HEK293T (cell line): ENCODE measurements at regions not wholly inside any gene's neighbourhood (a gene's known extent, or its start where the extent isn't known, plus 50 kb on each side); places are given as distances from the start of the nearest gene placed in this dataset.

Experiments used
- CTCF ChIA-PET: fragments of 350-600 bp; formaldehyde crosslinking; extraction: SDS; loops from one replicate; lab custom pipeline; 2021; ENCODE audit warnings: antibody characterized with exemption, inconsistent platforms; lab: Yijun Ruan, JAX
- POLR2A ChIA-PET: fragments of 350-600 bp; formaldehyde crosslinking; extraction: SDS; loops from one replicate; lab custom pipeline; 2020; ENCODE audit warnings: antibody characterized with exemption, inconsistent platforms; lab: Yijun Ruan, JAX
- DNase-seq: peaks from one replicate; pipeline ENCODE4 v3.0.0; 2012; ENCODE audit warnings: mixed read lengths; ENCODE audit errors: extremely low spot score
- ARNT ChIP-seq: fragments of 450-650 bp; IDR thresholded peaks from 2 replicates; pipeline ENCODE4 v1.6.1; 2017; ENCODE audit warnings: mild to moderate bottlenecking
- BHLHE40 ChIP-seq: fragments of 450-650 bp; IDR thresholded peaks from 2 replicates; pipeline ENCODE4 v1.6.1; 2016; ENCODE audit warnings: mild to moderate bottlenecking, moderate library complexity, borderline replicate concordance
- CTBP1 ChIP-seq: fragments of 450-650 bp; IDR thresholded peaks from 2 replicates; pipeline ENCODE4 v1.6.1; 2016; ENCODE audit warnings: borderline replicate concordance
- ELF4 ChIP-seq: fragments of 450-650 bp; IDR thresholded peaks from 2 replicates; pipeline ENCODE4 v1.6.1; 2017; ENCODE audit warnings: antibody characterized with exemption
- FOXA1 ChIP-seq: fragments of 450-650 bp; IDR thresholded peaks from 2 replicates; pipeline ENCODE4 v1.6.1; 2016; ENCODE audit warnings: mild to moderate bottlenecking
- FOXK2 ChIP-seq: fragments of 450-650 bp; IDR thresholded peaks from 2 replicates; pipeline ENCODE4 v1.6.1; 2016; ENCODE audit warnings: mild to moderate bottlenecking
- FOXM1 ChIP-seq: fragments of 450-650 bp; IDR thresholded peaks from 2 replicates; pipeline ENCODE4 v1.6.1; 2017; ENCODE audit warnings: mild to moderate bottlenecking, borderline replicate concordance
- HDGF ChIP-seq: fragments of 450-650 bp; IDR thresholded peaks from 2 replicates; pipeline ENCODE4 v1.6.1; 2017; ENCODE audit warnings: antibody characterized with exemption, borderline replicate concordance
- L3MBTL2 ChIP-seq: fragments of 450-650 bp; conservative IDR thresholded peaks from 2 replicates; pipeline ENCODE4 v1.6.1; 2016; ENCODE audit warnings: mild to moderate bottlenecking
- LEF1 ChIP-seq: fragments of 450-650 bp; IDR thresholded peaks from 2 replicates; pipeline ENCODE4 v1.6.1; 2017; ENCODE audit warnings: mild to moderate bottlenecking, borderline replicate concordance
- NFRKB ChIP-seq: fragments of 450-650 bp; IDR thresholded peaks from 2 replicates; pipeline ENCODE4 v1.6.1; 2016; ENCODE audit warnings: mild to moderate bottlenecking, moderate library complexity
- PKNOX1 ChIP-seq: fragments of 450-650 bp; IDR thresholded peaks from 2 replicates; pipeline ENCODE4 v1.6.1; 2016
- SP1 ChIP-seq: fragments of 450-650 bp; IDR thresholded peaks from 2 replicates; pipeline ENCODE4 v1.6.1; 2017
- SUZ12 ChIP-seq: fragments of 450-650 bp; IDR thresholded peaks from 2 replicates; pipeline ENCODE4 v1.6.1; 2016; ENCODE audit warnings: mild to moderate bottlenecking
- TARDBP ChIP-seq: fragments of 450-650 bp; IDR thresholded peaks from 2 replicates; pipeline ENCODE4 v1.6.1; 2016
- ZNF384 ChIP-seq: fragments of 450-650 bp; IDR thresholded peaks from 2 replicates; pipeline ENCODE4 v1.6.1; 2016

GRCh38 chr5:158473016-158473635, 614.2 kb upstream of the CLINT1 start:
- CTCF ChIA-PET: no interaction called here
- no peak for DNase-seq
- TF ChIP-seq NFRKB (no peak), CTBP1 (no peak), BHLHE40 (no peak)
- POLR2A ChIA-PET: no interaction called here

- CTCF ChIA-PET: no interaction called here
- POLR2A ChIA-PET: no interaction called here
- TF ChIP-seq SUZ12: no peak
- DNase-seq: no peak
These were observed 612.6 kb upstream of the CLINT1 start for GRCh38 chr5:158471535-158471924.

- CTCF ChIA-PET: no interaction called here
- no peak for DNase-seq
- POLR2A ChIA-PET: no interaction called here
- TF ChIP-seq ZNF384 (no peak), NFRKB (no peak), FOXK2 (no peak), SP1 (no peak), PKNOX1 (no peak), ARNT (no peak), SUZ12 (no peak), ELF4 (no peak), BHLHE40 (no peak), FOXA1 (no peak), TARDBP (no peak), L3MBTL2 (no peak), LEF1 (no peak), FOXM1 (no peak), HDGF (no peak)
These were observed 612.0 kb upstream of the CLINT1 start for GRCh38 chr5:158470764-158471534.

GRCh38 chr5:158468444-158468843, 609.5 kb upstream of the CLINT1 start:
- no peak for DNase-seq
- ChIA-PET CTCF (no interaction called here), POLR2A (no interaction called here)
- TF ChIP-seq FOXK2 (no peak), FOXM1 (no peak), ELF4 (no peak), TARDBP (no peak), HDGF (no peak)

- no peak for DNase-seq
- no peak for TF ChIP-seq FOXK2
- no peak for TF ChIP-seq BHLHE40
- TF ChIP-seq ELF4: no peak
- TF ChIP-seq PKNOX1: no peak
- no peak for TF ChIP-seq LEF1
- no peak for TF ChIP-seq ZNF384
- ChIA-PET CTCF (interaction anchor here (1.5 kb wide), 1 partner anchor 9 kb away, joined by 3 read pairs; no protein-coding TSS in a partner anchor), POLR2A (no interaction called here)
These were observed 607.2 kb upstream of the CLINT1 start for GRCh38 chr5:158466191-158466590.

- ChIA-PET POLR2A (no interaction called here), CTCF (interaction anchor here (1.5 kb wide), 1 partner anchor 9 kb away, joined by 3 read pairs; no protein-coding TSS in a partner anchor)
- TF ChIP-seq LEF1: no peak
- peak; percentile 47 for TF ChIP-seq PKNOX1
- TF ChIP-seq ARNT: no peak
- TF ChIP-seq ELF4: no peak
- DNase-seq: no peak
These were observed 606.4 kb upstream of the CLINT1 start for GRCh38 chr5:158465086-158465972.
